ENCODE measurements at regions not wholly inside any gene's neighbourhood (a gene's known extent, or its start where the extent isn't known, plus 50 kb on each side); places are given as distances from the start of the nearest gene placed in this dataset.

DNA sequence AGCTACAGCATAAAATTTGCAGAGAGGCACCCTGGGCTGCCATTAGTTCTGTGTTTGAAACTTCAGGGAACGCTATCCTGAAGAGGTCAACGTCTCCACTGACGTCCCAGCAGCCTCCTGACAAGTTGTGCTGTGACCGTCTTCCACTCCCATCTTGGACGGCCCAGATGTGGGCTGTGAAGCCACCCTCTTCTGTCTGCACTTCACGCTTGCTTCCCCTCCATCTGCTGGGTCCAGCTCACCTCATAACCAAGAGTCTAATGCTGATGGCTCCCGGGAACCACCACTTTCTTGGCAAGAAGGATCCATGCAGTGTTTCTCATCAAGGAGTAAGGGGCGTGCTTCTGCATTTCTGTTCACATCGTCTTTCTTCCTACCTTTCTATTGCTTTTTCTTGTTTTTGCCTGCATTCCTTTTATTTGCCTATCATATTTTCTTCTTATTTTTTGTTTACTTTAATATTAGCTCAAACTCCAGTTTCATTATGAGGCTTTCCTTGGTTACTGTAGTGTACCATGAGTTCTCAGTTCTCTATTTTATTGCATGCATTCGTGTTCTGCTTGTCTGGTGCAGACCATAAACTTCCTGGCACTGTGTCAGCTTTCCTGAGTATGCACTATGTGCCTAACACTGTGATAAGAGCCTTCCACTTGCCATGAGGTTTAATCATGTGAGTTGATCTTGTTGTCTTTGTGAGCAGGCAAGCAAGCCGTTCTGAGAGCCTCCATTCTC lies 631.8 kb upstream of the RAB6C start:
- no peak overlapping the region for H3K4me3 ChIP-seq (replicated peaks in 1 of 4; ENCODE audit: control extremely low read depth in 1 of 4, insufficient read depth in 1 of 4, low read depth in 3 of 4, low read length in 4 of 4)
- no peaks in the 10 kb centered on the region for H3K9me3 ChIP-seq (ENCODE audit: control insufficient read depth, insufficient read depth, low read depth, low read length)
- no peaks in the 10 kb centered on the region for H3K79me2 ChIP-seq (ENCODE audit: control insufficient read depth, insufficient read depth, low read length)
- H3K9ac ChIP-seq (ENCODE audit: insufficient read depth, low read length) = no peak overlapping the region
- H2AFZ ChIP-seq (ENCODE audit: low read length) = no peak overlapping the region
- no peak overlapping the region for H3K27ac ChIP-seq (ENCODE audit: insufficient read depth, low read length)
- H3K36me3 ChIP-seq (ENCODE audit: control insufficient read depth, insufficient read depth, low read length) = no peaks in the 10 kb centered on the region
- TF ChIP-seq EZH2 (IDR thresholded peaks at IDR 0.05; ENCODE audit: low read length, missing control alignments) (no peak), CTCF (conservative IDR thresholded peaks at IDR 0.05 in 1 of 2, IDR thresholded peaks at IDR 0.05 in 1 of 2; ENCODE audit: low read depth in 1 of 2, low read length in 2 of 2) (no peak)
- no peak for DNase-seq (ENCODE audit: low read depth in 2 of 2)
- H3K27me3 ChIP-seq (ENCODE audit: control insufficient read depth, insufficient read depth, low read length) = no peaks in the 10 kb centered on the region
- H4K20me1 ChIP-seq (ENCODE audit: control insufficient read depth, extremely low read depth, insufficient read depth, low read length) = no peaks in the 10 kb centered on the region
- H3K4me1 ChIP-seq (ENCODE audit: control insufficient read depth, extremely low read depth, insufficient read depth, low read length) = no peaks in the 10 kb centered on the region
- H3K4me2 ChIP-seq (ENCODE audit: extremely low read depth, insufficient read depth, low read length) = no peak overlapping the region

DNA sequence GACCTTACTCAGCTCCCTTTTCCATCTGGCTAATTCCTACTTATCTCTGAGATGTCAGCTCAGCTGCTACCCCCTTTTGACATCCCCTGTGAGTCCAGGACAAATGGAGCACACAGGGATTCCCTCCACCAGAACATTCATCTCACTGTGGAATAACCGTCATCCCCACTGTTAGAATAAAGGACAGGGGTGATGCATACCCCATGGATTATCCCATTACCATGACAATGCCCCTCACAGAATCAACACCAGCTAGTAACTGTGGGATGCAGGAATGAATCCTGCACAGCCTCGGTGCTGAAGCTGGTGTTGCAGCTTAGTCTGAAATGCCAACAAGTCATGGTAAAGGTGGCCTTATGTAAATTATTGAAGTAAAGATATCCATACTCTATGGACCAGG lies 624.8 kb upstream of the RAB6C start:
- Histone ChIP-seq H2AFZ (ENCODE audit: low read length) (no peak overlapping the region), H3K36me3 (ENCODE audit: control insufficient read depth, insufficient read depth, low read length) (no peaks in the 10 kb centered on the region), H3K9ac (ENCODE audit: insufficient read depth, low read length) (no peak overlapping the region), H3K79me2 (ENCODE audit: control insufficient read depth, insufficient read depth, low read length) (no peaks in the 10 kb centered on the region), H3K4me2 (ENCODE audit: extremely low read depth, insufficient read depth, low read length) (no peak overlapping the region), H4K20me1 (ENCODE audit: control insufficient read depth, extremely low read depth, insufficient read depth, low read length) (no peaks in the 10 kb centered on the region), H3K4me3 (replicated peaks in 1 of 4; ENCODE audit: control extremely low read depth in 1 of 4, insufficient read depth in 1 of 4, low read depth in 3 of 4, low read length in 4 of 4) (no peak overlapping the region), H3K4me1 (ENCODE audit: control insufficient read depth, extremely low read depth, insufficient read depth, low read length) (no peaks in the 10 kb centered on the region), H3K27ac (ENCODE audit: insufficient read depth, low read length) (no peak overlapping the region), H3K27me3 (ENCODE audit: control insufficient read depth, insufficient read depth, low read length) (no peaks in the 10 kb centered on the region), H3K9me3 (ENCODE audit: control insufficient read depth, insufficient read depth, low read depth, low read length) (no peaks in the 10 kb centered on the region)
- no peak for TF ChIP-seq EZH2 (IDR thresholded peaks at IDR 0.05; ENCODE audit: low read length, missing control alignments)
- TF ChIP-seq CTCF (conservative IDR thresholded peaks at IDR 0.05 in 1 of 2, IDR thresholded peaks at IDR 0.05 in 1 of 2; ENCODE audit: low read depth in 1 of 2, low read length in 2 of 2) = no peak
- no peak for DNase-seq (ENCODE audit: low read depth in 2 of 2)

- H2AFZ ChIP-seq (ENCODE audit: low read length) = no peak overlapping the region
Measured at GRCh38 chr2:129361688-129362087, 617.8 kb upstream of the RAB6C start.

More at GRCh38 chr2:129361688-129362087, 617.8 kb upstream of the RAB6C start:
- H3K4me1 ChIP-seq (ENCODE audit: control insufficient read depth, extremely low read depth, insufficient read depth, low read length) = no peaks in the 10 kb centered on the region
- H4K20me1 ChIP-seq (ENCODE audit: control insufficient read depth, extremely low read depth, insufficient read depth, low read length) = no peaks in the 10 kb centered on the region
- H3K4me2 ChIP-seq (ENCODE audit: extremely low read depth, insufficient read depth, low read length) = no peak overlapping the region
- no peak for DNase-seq (ENCODE audit: low read depth in 2 of 2)
- H3K27ac ChIP-seq (ENCODE audit: insufficient read depth, low read length) = no peak overlapping the region
- H3K36me3 ChIP-seq (ENCODE audit: control insufficient read depth, insufficient read depth, low read length) = no peaks in the 10 kb centered on the region
- no peaks in the 10 kb centered on the region for H3K79me2 ChIP-seq (ENCODE audit: control insufficient read depth, insufficient read depth, low read length)
- no peak overlapping the region for H3K4me3 ChIP-seq (replicated peaks in 1 of 4; ENCODE audit: control extremely low read depth in 1 of 4, insufficient read depth in 1 of 4, low read depth in 3 of 4, low read length in 4 of 4)
- H3K9ac ChIP-seq (ENCODE audit: insufficient read depth, low read length) = no peak overlapping the region
- H3K27me3 ChIP-seq (ENCODE audit: control insufficient read depth, insufficient read depth, low read length) = no peaks in the 10 kb centered on the region
- TF ChIP-seq CTCF (conservative IDR thresholded peaks at IDR 0.05 in 1 of 2, IDR thresholded peaks at IDR 0.05 in 1 of 2; ENCODE audit: low read depth in 1 of 2, low read length in 2 of 2) = no peak
- no peak for TF ChIP-seq EZH2 (IDR thresholded peaks at IDR 0.05; ENCODE audit: low read length, missing control alignments)
- no peaks in the 10 kb centered on the region for H3K9me3 ChIP-seq (ENCODE audit: control insufficient read depth, insufficient read depth, low read depth, low read length)
